ENCODE measurements at regions not wholly inside any gene's neighbourhood (a gene's known extent, or its start where the extent isn't known, plus 50 kb on each side); places are given as distances from the start of the nearest gene placed in this dataset.

DNA sequence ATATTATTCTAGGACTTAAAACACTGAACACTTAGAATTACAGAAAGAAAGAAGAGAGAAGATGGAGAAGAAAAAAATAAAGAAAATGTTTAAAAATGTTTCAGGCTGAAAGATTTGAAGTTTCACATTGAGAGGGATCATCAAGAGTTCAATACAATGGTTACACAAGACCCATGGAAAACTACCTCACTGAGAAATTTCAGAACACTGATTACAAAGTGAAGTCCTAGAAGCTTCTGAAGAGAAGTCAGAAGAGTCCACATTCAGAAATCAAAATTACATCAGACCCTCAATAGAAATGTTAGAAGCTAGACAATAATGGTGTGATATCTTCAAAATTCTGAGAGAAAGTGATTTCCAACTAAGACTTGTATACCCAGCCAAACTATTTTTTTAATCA, 196.1 kb downstream of the MACC1 start:
- TF ChIP-seq ZFX (IDR thresholded peaks at IDR 0.05) = no peak
- TF ChIP-seq, protein P1, sequence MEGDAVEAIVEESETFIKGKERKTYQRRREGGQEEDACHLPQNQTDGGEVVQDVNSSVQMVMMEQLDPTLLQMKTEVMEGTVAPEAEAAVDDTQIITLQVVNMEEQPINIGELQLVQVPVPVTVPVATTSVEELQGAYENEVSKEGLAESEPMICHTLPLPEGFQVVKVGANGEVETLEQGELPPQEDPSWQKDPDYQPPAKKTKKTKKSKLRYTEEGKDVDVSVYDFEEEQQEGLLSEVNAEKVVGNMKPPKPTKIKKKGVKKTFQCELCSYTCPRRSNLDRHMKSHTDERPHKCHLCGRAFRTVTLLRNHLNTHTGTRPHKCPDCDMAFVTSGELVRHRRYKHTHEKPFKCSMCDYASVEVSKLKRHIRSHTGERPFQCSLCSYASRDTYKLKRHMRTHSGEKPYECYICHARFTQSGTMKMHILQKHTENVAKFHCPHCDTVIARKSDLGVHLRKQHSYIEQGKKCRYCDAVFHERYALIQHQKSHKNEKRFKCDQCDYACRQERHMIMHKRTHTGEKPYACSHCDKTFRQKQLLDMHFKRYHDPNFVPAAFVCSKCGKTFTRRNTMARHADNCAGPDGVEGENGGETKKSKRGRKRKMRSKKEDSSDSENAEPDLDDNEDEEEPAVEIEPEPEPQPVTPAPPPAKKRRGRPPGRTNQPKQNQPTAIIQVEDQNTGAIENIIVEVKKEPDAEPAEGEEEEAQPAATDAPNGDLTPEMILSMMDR (conservative IDR thresholded peaks at IDR 0.05) = no peak
- H3K27ac ChIP-seq = no peak overlapping the region

DNA sequence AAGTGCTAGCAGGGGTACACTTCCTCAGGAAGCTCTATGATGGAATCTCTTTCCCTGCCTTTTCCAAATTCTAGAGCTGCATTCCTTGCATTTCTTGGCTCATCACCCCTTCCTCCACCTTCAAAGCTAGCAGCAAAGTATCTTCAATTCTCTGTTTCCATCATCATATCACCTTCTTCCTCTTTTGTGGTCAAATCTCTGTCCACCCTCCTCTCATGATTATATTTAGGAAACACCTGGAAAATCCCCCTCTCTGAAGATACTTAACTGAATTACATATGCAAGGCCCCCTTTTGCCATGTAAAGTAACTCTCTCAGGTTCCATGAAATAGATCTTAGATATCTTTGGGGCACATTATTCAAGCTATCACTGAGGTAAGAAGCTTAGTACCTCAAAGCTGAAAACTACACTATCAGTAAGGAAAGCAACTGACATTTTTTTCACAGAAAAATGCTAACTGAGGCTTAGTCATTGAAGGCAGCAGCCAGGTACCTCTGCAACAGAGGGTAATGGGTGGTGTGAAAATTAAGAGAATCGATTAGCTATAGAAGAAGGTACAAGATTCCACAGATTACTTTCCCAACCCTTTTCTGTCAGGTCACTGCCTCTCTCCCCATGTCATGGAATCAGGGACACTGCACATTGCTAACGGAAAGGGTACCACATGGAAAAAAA, 197.3 kb downstream of the MACC1 start:
- TF ChIP-seq, protein P1 (conservative IDR thresholded peaks at IDR 0.05) = no peak
- no peak overlapping the region for H3K27ac ChIP-seq

DNA sequence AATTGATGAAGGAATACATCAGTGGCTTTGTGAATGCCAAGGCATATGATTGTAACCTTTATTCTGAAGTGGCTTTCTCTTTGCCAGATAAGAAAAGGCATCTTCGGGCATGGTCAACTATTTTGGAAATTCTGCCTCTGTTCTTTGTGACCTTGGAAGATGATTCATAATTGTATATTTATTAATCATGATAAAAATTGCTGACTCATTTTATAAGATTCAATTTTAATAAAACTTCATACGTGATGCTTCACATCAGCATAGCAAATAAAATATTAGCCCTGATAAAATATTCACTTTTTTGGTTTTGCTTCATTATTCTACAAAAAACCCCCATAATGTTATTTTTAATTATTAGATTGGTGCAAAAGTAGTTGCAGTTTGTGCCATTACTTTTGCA, 200.5 kb downstream of the MACC1 start:
- H3K27ac ChIP-seq = no peak overlapping the region
- TF ChIP-seq, protein P1 (conservative IDR thresholded peaks at IDR 0.05) = no peak
- TF ChIP-seq ZFX (IDR thresholded peaks at IDR 0.05) = no peak

DNA sequence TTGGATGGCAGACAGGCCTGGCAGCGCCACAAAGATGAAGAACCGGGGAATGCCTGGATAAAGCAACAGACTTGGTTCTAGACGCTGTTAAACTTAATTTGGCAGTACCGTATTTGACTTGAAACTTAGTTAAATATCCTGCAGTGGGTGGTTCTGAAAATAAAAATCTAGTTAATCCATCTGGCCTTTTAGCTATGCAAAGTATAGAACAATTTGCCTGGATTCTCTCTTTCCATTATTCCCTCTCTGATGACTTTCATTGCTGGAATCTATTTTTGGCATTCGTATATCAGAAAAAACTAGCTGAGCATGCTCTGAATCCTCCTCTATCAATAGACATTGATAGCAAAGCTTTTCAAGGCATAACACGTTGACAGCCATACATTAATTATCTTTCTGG, 203.6 kb downstream of the MACC1 start:
- TF ChIP-seq, protein P1 (conservative IDR thresholded peaks at IDR 0.05) = no peak
- no peak for TF ChIP-seq ZFX (IDR thresholded peaks at IDR 0.05)
- no peak overlapping the region for H3K27ac ChIP-seq

DNA sequence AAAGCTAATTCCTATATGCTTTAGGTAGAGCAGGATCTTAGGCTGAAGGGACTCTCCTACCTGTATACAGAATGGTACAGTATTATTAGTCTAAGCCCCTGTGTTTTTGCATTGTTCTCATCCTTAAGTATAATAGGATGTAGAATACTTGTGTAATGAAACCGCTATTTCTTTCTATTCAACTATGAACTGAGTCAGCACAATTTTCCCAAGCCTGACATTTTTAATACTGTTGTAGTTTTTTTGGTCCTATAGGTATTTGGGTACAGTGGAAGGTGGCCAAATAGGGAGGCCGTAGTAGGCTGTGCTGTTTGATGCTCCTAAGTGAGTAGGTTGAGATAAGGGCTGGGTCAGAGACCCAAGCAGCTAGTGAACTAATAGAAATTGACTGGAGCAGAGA, 205.1 kb downstream of the MACC1 start:
- no peak for TF ChIP-seq ZFX (IDR thresholded peaks at IDR 0.05)
- TF ChIP-seq, protein P1 (conservative IDR thresholded peaks at IDR 0.05) = no peak
- no peak overlapping the region for H3K27ac ChIP-seq

DNA sequence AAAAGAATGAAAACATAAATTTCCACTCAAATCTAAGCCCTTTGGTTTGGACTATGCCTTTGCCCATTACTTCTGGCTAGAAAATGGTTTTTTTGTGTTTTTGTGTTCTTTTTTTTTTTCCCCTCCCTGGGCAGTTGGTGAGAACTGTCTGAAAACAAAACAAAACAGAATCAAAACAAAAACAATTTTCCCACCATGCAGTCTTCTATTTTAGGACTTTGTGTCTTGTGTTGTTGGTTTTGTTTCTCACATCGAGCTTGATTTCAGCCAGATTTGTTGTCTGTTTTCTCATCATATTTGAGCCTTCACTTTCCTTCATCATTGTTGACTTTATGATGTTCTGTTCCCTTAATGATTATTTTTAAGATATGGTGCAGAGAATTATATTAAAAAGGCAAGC, 206.3 kb downstream of the MACC1 start:
- TF ChIP-seq ZFX (IDR thresholded peaks at IDR 0.05) = no peak
- TF ChIP-seq, protein P1 (conservative IDR thresholded peaks at IDR 0.05) = no peak
- no peak overlapping the region for H3K27ac ChIP-seq

DNA sequence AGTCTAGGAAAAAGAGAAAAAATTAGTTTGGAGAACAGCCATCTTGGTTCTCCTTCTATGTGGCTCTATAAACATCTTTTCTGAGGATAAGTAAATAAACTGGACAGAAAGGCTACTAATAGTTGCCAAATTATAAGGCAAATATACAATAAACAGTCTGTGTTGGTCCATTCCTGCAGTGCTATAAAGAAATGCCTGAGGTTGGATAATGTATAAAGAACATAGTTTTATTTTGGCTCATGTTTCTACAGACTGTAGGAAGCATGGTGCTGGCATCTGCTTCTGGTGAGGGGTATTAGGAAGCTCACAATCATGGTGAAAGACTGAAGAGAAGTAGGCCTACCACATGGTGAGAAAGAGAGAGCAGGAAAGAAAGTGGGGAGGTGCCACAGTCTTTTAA, 209.7 kb downstream of the MACC1 start:
- TF ChIP-seq, protein P1 (conservative IDR thresholded peaks at IDR 0.05) = no peak
- H3K27ac ChIP-seq = no peak overlapping the region

All from C4-2B (cell line).